H9 (cell line): ENCODE measurements at regions not wholly inside any gene's neighbourhood (a gene's known extent, or its start where the extent isn't known, plus 50 kb on each side); places are given as distances from the start of the nearest gene placed in this dataset.

ENCODE experiments used
- DNase-seq: peaks from one replicate; pipeline ENCODE4 v3.0.0-alpha.2; 2017
- H2AFZ ChIP-seq: one replicate; pipeline ENCODE4 v1.6.1; 2013; ENCODE audit warnings: mild to moderate bottlenecking, low read length, control low read depth, moderate library complexity
- H2AK5ac ChIP-seq: 2 replicates; pipeline ENCODE4 v1.6.1; 2013; ENCODE audit warnings: low read length, control low read depth, mixed read lengths; ENCODE audit not compliant: insufficient read length
- H2BK120ac ChIP-seq: one replicate; pipeline ENCODE4 v1.6.1; 2013; ENCODE audit warnings: low read depth, mild to moderate bottlenecking, low read length, control low read depth, inconsistent platforms; ENCODE audit not compliant: poor library complexity, severe bottlenecking
- H2BK12ac ChIP-seq: 2 replicates; pipeline ENCODE4 v1.6.1; 2013; ENCODE audit warnings: low read length, control low read depth, mixed read lengths, low read depth; ENCODE audit not compliant: insufficient read length
- H2BK15ac ChIP-seq: 2 replicates; pipeline ENCODE4 v1.6.1; 2013; ENCODE audit warnings: low read depth, low read length, control low read depth
- H2BK20ac ChIP-seq: one replicate; pipeline ENCODE4 v1.6.1; 2013; ENCODE audit warnings: low read depth, mild to moderate bottlenecking, low read length, control low read depth, inconsistent platforms; ENCODE audit not compliant: poor library complexity, severe bottlenecking
- H2BK5ac ChIP-seq: 2 replicates; pipeline ENCODE4 v1.6.1; 2013; ENCODE audit warnings: low read length, control low read depth, mixed read lengths; ENCODE audit not compliant: insufficient read length
- H3K14ac ChIP-seq: 2 replicates; pipeline ENCODE4 v1.6.1; 2013; ENCODE audit warnings: low read length, control low read depth; ENCODE audit not compliant: insufficient read depth
- H3K18ac ChIP-seq: 2 replicates; pipeline ENCODE4 v1.6.1; 2013; ENCODE audit warnings: low read depth, mild to moderate bottlenecking, mixed read lengths, low read length, control low read depth; ENCODE audit not compliant: insufficient read length
- H3K23ac ChIP-seq: 2 replicates; pipeline ENCODE4 v1.6.1; 2013; ENCODE audit warnings: low read length, control low read depth, mixed read lengths, low read depth; ENCODE audit not compliant: insufficient read length
- H3K23me2 ChIP-seq: 2 replicates; pipeline ENCODE4 v1.6.1; 2013; ENCODE audit warnings: low read depth, mild to moderate bottlenecking, mixed read lengths, low read length, control low read depth; ENCODE audit not compliant: insufficient read length, poor library complexity, severe bottlenecking
- H3K27ac ChIP-seq: 2 replicates; pipeline ENCODE4 v1.5.1; 2013; ENCODE audit warnings: low read length, control low read depth, mixed read lengths, low read depth; ENCODE audit not compliant: insufficient read length
- H3K27me3 ChIP-seq: 2 replicates; pipeline ENCODE4 v1.6.1; 2013; ENCODE audit warnings: low read length, control low read depth, inconsistent platforms; ENCODE audit not compliant: insufficient read depth
- H3K4ac ChIP-seq: 2 replicates; pipeline ENCODE4 v1.6.1; 2013; ENCODE audit warnings: low read depth, mild to moderate bottlenecking, control low read depth, inconsistent platforms, low read length, moderate library complexity
- H3K4me1 ChIP-seq: 2 replicates; pipeline ENCODE4 v1.6.1; 2013; ENCODE audit warnings: low read length, control low read depth, inconsistent platforms; ENCODE audit not compliant: insufficient read depth
- H3K4me2 ChIP-seq: 2 replicates; pipeline ENCODE4 v1.6.1; 2013; ENCODE audit warnings: low read length, control low read depth, mixed read lengths; ENCODE audit not compliant: insufficient read length, insufficient read depth
- H3K56ac ChIP-seq: 2 replicates; pipeline ENCODE4 v1.6.1; 2013; ENCODE audit warnings: low read depth, mild to moderate bottlenecking, mixed read lengths, low read length, control low read depth; ENCODE audit not compliant: insufficient read length
- H3K79me1 ChIP-seq: 2 replicates; pipeline ENCODE4 v1.6.1; 2013; ENCODE audit warnings: low read depth, mild to moderate bottlenecking, moderate library complexity, low read length, control low read depth, inconsistent platforms; ENCODE audit not compliant: insufficient read depth, poor library complexity, severe bottlenecking
- H3K79me2 ChIP-seq: 2 replicates; pipeline ENCODE4 v1.6.1; 2013; ENCODE audit warnings: low read length, control low read depth, inconsistent platforms; ENCODE audit not compliant: insufficient read depth
- H3K9ac ChIP-seq: 2 replicates; pipeline ENCODE4 v1.6.1; 2013; ENCODE audit warnings: low read length, control low read depth, mixed read lengths; ENCODE audit not compliant: insufficient read length; ENCODE audit errors: extremely low read depth
- H3K9me3 ChIP-seq: one replicate; pipeline ENCODE4 v1.6.1; 2013; ENCODE audit warnings: low read depth, low read length, inconsistent platforms; ENCODE audit not compliant: control insufficient read depth
- H3T11ph ChIP-seq: one replicate; pipeline ENCODE4 v1.6.1; 2013; ENCODE audit warnings: mild to moderate bottlenecking, low read length, control low read depth, inconsistent platforms
- H4K20me1 ChIP-seq: one replicate; pipeline ENCODE4 v1.6.1; 2013; ENCODE audit not compliant: control insufficient read depth, insufficient read length, insufficient read depth
- H4K5ac ChIP-seq: 2 replicates; pipeline ENCODE4 v1.6.1; 2013; ENCODE audit warnings: low read depth, mild to moderate bottlenecking, mixed read lengths, low read length, control low read depth; ENCODE audit not compliant: insufficient read length
- H4K8ac ChIP-seq: replicated peaks from 2 replicates; pipeline ENCODE4 v1.6.1; 2013; ENCODE audit warnings: low read length, control low read depth, mixed read lengths, low read depth; ENCODE audit not compliant: insufficient read length
- H4K91ac ChIP-seq: 2 replicates; pipeline ENCODE4 v1.6.1; 2013; ENCODE audit warnings: low read depth, mild to moderate bottlenecking, moderate library complexity, mixed read lengths, low read length, control low read depth; ENCODE audit not compliant: insufficient read length
- H3K27ac Mint-ChIP-seq, 3 experiments: 2 replicates in 2 of 3; 3 replicates in 1 of 3; pipeline ENCODE4 v1.8.0; 2020 to 2021; ENCODE audit warnings: mixed read lengths in 3 of 3, mild to moderate bottlenecking in 1 of 3, moderate library complexity in 1 of 3
- H3K27me3 Mint-ChIP-seq: 2 replicates; pipeline ENCODE4 v1.8.0; 2021; ENCODE audit warnings: low read depth, mild to moderate bottlenecking, moderate library complexity, mixed read lengths
- H3K36me3 Mint-ChIP-seq, 3 experiments: 2 replicates in 2 of 3; 3 replicates in 1 of 3; pipeline ENCODE4 v1.8.0; 2020 to 2021; ENCODE audit warnings: low read depth in 3 of 3, mixed read lengths in 3 of 3; ENCODE audit not compliant: insufficient read depth in 1 of 3
- H3K4me1 Mint-ChIP-seq, 2 experiments: 2 replicates each; pipeline ENCODE4 v1.8.0; 2020; ENCODE audit warnings: mixed read lengths in 2 of 2
- H3K4me3 Mint-ChIP-seq, 2 experiments: 2 replicates in 1 of 2; 3 replicates in 1 of 2; pipeline ENCODE4 v1.8.0; 2020 to 2021; ENCODE audit warnings: mild to moderate bottlenecking in 2 of 2, mixed read lengths in 2 of 2, moderate library complexity in 1 of 2
- H3K9me3 Mint-ChIP-seq, 2 experiments: 2 replicates in 1 of 2; 3 replicates in 1 of 2; pipeline ENCODE4 v1.8.0; 2020; ENCODE audit warnings: mild to moderate bottlenecking in 2 of 2, mixed read lengths in 2 of 2, moderate library complexity in 1 of 2
- CTCF ChIP-seq: fragments of 200-600 bp; sonication (generic); conservative IDR thresholded peaks from 3 replicates; pipeline ENCODE4 v1.8.0; 2021; ENCODE audit warnings: antibody characterized with exemption, mild to moderate bottlenecking
- WGBS: extraction: QIAGEN DNeasy Blood & Tissue Kit; methylation state at CpG from one replicate; pipeline ENCODE4 v1.1.7; 2013; ENCODE audit warnings: missing lambda C conversion rate, low lambda C conversion rate, mixed read lengths; ENCODE audit not compliant: insufficient read length; ENCODE audit errors: extremely low coverage; 5-methylcytosine and 5-hydroxymethylcytosine counted together

GRCh38 chr5:173472784-173473278, 143.6 kb downstream of the BOD1 start:
- Histone ChIP-seq H3K9ac (no peak overlapping the region), H4K91ac (no peak overlapping the region), H2BK120ac (no peak overlapping the region), H3K79me1 (no peaks in the 10 kb centered on the region), H2BK15ac (no peak overlapping the region), H3K9me3 (no peaks in the 10 kb centered on the region), H2BK12ac (no peak overlapping the region), H3T11ph (no peak overlapping the region), H2AFZ (no peak overlapping the region), H3K14ac (no peak overlapping the region), H4K20me1 (no peaks in the 10 kb centered on the region), H3K23me2 (no peaks in the 10 kb centered on the region), H3K4ac (no peak overlapping the region), H2AK5ac (no peak overlapping the region), H3K27ac (no peak overlapping the region), H4K5ac (no peak overlapping the region), H3K18ac (no peak overlapping the region), H3K56ac (no peak overlapping the region), H2BK5ac (no peak overlapping the region), H4K8ac (no peak overlapping the region), H3K23ac (no peak overlapping the region), H2BK20ac (no peak overlapping the region), H3K4me1 (peaks cover 3% of the 10 kb centered on the region; the same call in 1 of the 2 replicates), H3K4me2 (no peak overlapping the region), H3K27me3 (no peaks in the 10 kb centered on the region), H3K79me2 (no peaks in the 10 kb centered on the region)
- Mint-ChIP-seq H3K9me3 (no peaks in the 10 kb centered on the region), H3K27me3 (peaks cover 13% of the 10 kb centered on the region), H3K27ac (no peak overlapping the region), H3K4me3 (no peak overlapping the region), H3K36me3 (no peaks in the 10 kb centered on the region; a peak in 1 of 7 replicates), H3K4me1 (peaks cover 3 to 6% of the 10 kb centered on the region in 2 experiments)
- TF ChIP-seq CTCF, result no peak
- no peak for DNase-seq
- WGBS, result no CpG with 5 or more reads among the region's 3 CpGs
